RWPE2 (cell line): ENCODE measurements at regions not wholly inside any gene's neighbourhood (a gene's known extent, or its start where the extent isn't known, plus 50 kb on each side); places are given as distances from the start of the nearest gene placed in this dataset.

Experiments
- ATAC-seq: fragments of 200-7000 bp; cut with Tn5 transposase; 3 replicates; pipeline ENCODE4 v1.9.1; 2021; ENCODE audit warnings: low read depth
- DNase-seq: peaks from one replicate; pipeline ENCODE4 v3.0.0-alpha.2; 2020; ENCODE audit warnings: low spot score
- H3K27ac ChIP-seq: fragments of 450-650 bp; 2 replicates; pipeline ENCODE4 v1.5.1; 2017; ENCODE audit warnings: mild to moderate bottlenecking; ENCODE audit not compliant: poor library complexity, severe bottlenecking
- H3K27me3 ChIP-seq: fragments of 250-450 bp; sonication (Bioruptor Pico); 2 replicates; pipeline ENCODE4 v1.5.1; 2021; ENCODE audit warnings: mild to moderate bottlenecking, moderate library complexity; ENCODE audit not compliant: insufficient read depth, poor library complexity, severe bottlenecking
- H3K36me3 ChIP-seq: fragments of 250-450 bp; sonication (Bioruptor Pico); 2 replicates; pipeline ENCODE4 v1.5.1; 2020; ENCODE audit warnings: low read depth, mild to moderate bottlenecking, moderate library complexity
- H3K4me1 ChIP-seq: fragments of 250-450 bp; sonication (Bioruptor Pico); 2 replicates; pipeline ENCODE4 v1.5.1; 2021; ENCODE audit warnings: mild to moderate bottlenecking, moderate library complexity; ENCODE audit not compliant: insufficient read depth, poor library complexity, severe bottlenecking
- H3K4me3 ChIP-seq: fragments of 250-450 bp; sonication (Bioruptor Pico); 2 replicates; pipeline ENCODE4 v1.5.1; 2021; ENCODE audit warnings: mild to moderate bottlenecking, moderate library complexity; ENCODE audit not compliant: severe bottlenecking
- H3K9me3 ChIP-seq: fragments of 250-450 bp; sonication (Bioruptor Pico); 2 replicates; pipeline ENCODE4 v1.5.1; 2021; ENCODE audit warnings: mild to moderate bottlenecking, moderate library complexity; ENCODE audit not compliant: severe bottlenecking
- TF ChIP-seq, protein P1 (sequence below): fragments of 450-650 bp; IDR thresholded peaks from one replicate; pipeline ENCODE4 v1.5.1; 2017; ENCODE audit warnings: mild to moderate bottlenecking, moderate library complexity; ENCODE audit not compliant: poor library complexity, severe bottlenecking

GRCh38 chr16:51431517-51432241, 280.6 kb upstream of the SALL1 start:
- DNase-seq (peak; percentile 72), ATAC-seq (peak; percentile 99)
- H3K4me1 ChIP-seq, result peaks cover 11% of the 10 kb centered on the region

DNA sequence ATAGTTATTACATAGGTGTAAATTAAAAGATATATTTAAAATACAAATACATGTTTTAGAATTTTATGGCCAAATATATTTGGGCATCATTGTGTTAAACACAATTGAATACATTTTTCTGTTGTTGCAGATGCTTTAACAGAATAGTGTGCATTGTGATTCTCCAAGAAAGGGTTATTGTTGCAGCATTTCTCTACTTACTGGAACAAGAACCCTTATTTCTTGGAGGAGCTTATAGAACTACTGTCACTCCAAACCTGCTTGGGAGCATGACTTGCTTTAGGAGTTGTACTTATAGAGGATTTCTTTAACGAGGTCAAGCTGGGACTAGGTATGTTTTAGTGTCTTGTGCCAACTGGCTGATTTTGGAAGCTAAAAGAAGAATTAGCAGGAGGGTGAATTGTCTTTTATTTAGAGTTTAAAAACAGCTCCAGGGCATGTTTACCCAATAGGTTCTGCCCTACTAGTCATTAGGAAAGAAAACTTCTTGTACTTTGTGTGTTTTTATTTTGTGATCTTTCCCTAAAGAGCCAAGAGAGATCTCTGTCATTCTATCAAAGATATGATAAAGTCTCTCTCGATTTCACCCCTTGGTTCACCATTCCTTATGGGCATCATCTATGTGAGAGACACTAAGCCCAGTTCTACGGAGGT, 279.8 kb upstream of the SALL1 start:
- H3K36me3 ChIP-seq, result no peaks in the 10 kb centered on the region
- no peak overlapping the region for H3K4me3 ChIP-seq
- no peaks in the 10 kb centered on the region for H3K9me3 ChIP-seq
- H3K27ac ChIP-seq, result no peak overlapping the region
- DNase-seq (no peak), ATAC-seq (no peak)
- TF ChIP-seq, protein P1, sequence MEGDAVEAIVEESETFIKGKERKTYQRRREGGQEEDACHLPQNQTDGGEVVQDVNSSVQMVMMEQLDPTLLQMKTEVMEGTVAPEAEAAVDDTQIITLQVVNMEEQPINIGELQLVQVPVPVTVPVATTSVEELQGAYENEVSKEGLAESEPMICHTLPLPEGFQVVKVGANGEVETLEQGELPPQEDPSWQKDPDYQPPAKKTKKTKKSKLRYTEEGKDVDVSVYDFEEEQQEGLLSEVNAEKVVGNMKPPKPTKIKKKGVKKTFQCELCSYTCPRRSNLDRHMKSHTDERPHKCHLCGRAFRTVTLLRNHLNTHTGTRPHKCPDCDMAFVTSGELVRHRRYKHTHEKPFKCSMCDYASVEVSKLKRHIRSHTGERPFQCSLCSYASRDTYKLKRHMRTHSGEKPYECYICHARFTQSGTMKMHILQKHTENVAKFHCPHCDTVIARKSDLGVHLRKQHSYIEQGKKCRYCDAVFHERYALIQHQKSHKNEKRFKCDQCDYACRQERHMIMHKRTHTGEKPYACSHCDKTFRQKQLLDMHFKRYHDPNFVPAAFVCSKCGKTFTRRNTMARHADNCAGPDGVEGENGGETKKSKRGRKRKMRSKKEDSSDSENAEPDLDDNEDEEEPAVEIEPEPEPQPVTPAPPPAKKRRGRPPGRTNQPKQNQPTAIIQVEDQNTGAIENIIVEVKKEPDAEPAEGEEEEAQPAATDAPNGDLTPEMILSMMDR, result no peak
- peaks cover 11% of the 10 kb centered on the region for H3K4me1 ChIP-seq
- no peaks in the 10 kb centered on the region for H3K27me3 ChIP-seq

More at GRCh38 chr16:51431517-51432241, 280.6 kb upstream of the SALL1 start:
- TF ChIP-seq, protein P1, result no peak
- Histone ChIP-seq H3K27me3 (no peaks in the 10 kb centered on the region), H3K36me3 (no peaks in the 10 kb centered on the region), H3K9me3 (no peaks in the 10 kb centered on the region), H3K27ac (no peak overlapping the region), H3K4me3 (no peak overlapping the region)

GRCh38 chr16:51429041-51429440, 278.0 kb upstream of the SALL1 start:
- no peaks in the 10 kb centered on the region for H3K9me3 ChIP-seq
- no peaks in the 10 kb centered on the region for H3K36me3 ChIP-seq
- H3K27me3 ChIP-seq, result no peaks in the 10 kb centered on the region
- no peak overlapping the region for H3K4me3 ChIP-seq
- no peak for DNase-seq
- ATAC-seq, result no peak
- H3K27ac ChIP-seq, result no peak overlapping the region
- H3K4me1 ChIP-seq, result peaks cover 11% of the 10 kb centered on the region
- TF ChIP-seq, protein P1, result no peak

DNA sequence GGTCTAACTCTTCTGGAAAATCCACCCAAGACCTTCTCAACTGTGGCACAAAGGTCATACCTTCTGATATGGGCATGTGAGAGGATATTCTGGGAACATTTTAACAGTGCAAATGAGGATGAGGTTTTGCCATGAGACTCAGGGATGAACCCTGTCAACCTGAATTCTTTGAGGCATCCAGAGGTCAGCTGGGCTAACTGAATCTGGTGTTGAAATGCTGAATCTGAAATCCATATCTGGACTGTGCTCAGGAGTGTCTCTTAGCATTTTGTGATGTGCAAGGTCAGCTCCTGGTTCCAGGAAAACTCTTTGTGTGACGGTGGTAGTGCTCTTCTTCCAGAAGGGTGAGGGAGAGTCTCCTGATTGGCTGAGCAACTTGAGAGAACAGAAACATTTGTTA, 276.0 kb upstream of the SALL1 start:
- no peaks in the 10 kb centered on the region for H3K9me3 ChIP-seq
- peaks cover 11% of the 10 kb centered on the region for H3K4me1 ChIP-seq
- no peak overlapping the region for H3K4me3 ChIP-seq
- H3K27ac ChIP-seq, result no peak overlapping the region
- ATAC-seq, result no peak
- TF ChIP-seq, protein P1, result no peak
- no peaks in the 10 kb centered on the region for H3K27me3 ChIP-seq
- H3K36me3 ChIP-seq, result no peaks in the 10 kb centered on the region
- no peak for DNase-seq

DNA sequence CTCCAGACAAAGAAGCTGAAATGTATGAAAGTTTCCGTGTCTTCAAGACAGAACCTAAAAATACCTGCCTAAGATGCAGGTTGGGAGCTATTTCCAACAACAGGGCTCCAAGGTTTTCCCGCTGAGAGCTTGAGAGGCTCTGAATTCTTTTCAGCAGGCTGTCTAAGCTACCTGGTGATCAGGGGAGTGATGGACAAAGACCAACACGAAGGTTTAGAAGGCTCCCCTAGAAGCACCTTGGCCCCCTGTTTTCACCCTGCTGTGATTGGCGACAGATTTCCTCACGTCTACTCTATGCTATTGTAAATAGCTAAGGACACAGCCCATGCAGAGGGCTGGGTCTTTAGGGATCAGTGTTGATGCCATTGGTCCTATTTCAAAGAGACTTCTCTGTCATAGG, 275.2 kb upstream of the SALL1 start:
- DNase-seq (no peak), ATAC-seq (no peak)
- Histone ChIP-seq H3K4me1 (peaks cover 6% of the 10 kb centered on the region), H3K4me3 (no peak overlapping the region), H3K27me3 (no peaks in the 10 kb centered on the region), H3K27ac (no peak overlapping the region), H3K36me3 (no peaks in the 10 kb centered on the region), H3K9me3 (no peaks in the 10 kb centered on the region)
- TF ChIP-seq, protein P1, result no peak
